NCI-H2107 (cell line): ENCODE measurements at regions not wholly inside any gene's neighbourhood (a gene's known extent, or its start where the extent isn't known, plus 50 kb on each side); places are given as distances from the start of the nearest gene placed in this dataset.

Experiments used
- DNase-seq: peaks from one replicate; lab custom pipeline; 2025; lab: John Stamatoyannopoulos, UW

GRCh38 chr4:180057891-180058671 lies 2185.1 kb upstream of the TENM3 start:
- DNase-seq = no peak

- no peak for DNase-seq
Observed at GRCh38 chr4:180058691-180059215, 2184.4 kb upstream of the TENM3 start.

- no peak for DNase-seq
Observed at GRCh38 chr4:180059216-180059881, 2183.9 kb upstream of the TENM3 start.

DNA sequence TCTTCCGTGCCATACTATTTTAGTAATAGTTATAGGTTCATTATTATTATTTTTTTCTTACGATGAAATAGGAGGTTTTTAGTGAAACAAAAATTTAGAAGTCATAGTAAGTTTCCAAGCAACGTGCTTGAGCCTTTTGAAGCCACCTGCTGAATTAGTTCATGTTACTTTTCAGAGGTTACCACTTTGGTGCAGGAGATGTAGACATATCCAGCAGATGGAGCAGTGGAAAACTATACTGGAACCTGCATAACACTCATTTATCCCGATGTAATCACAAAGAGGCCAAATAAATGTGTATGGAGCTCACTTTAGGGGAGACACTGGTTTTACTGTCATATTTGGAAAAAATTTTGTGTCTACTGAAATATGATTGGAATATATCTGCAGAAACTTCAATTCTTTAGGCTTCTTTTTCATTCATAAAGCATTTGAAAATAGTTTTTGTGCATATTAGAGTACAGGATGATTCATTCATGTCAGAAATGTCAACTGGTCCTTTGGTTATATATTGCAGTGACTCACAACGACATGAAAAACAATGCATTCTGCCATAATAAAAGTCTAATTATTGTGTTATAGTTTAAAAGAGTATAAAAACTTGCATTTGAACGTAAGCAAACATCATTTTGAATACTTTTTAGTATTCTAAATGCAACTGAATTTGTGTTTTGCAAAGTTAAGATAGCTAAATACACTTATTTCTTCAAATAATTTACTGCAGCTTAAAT lies 2182.9 kb upstream of the TENM3 start:
- DNase-seq = no peak

GRCh38 chr4:180081072-180081471 lies 2162.1 kb upstream of the TENM3 start:
- no peak for DNase-seq

DNA sequence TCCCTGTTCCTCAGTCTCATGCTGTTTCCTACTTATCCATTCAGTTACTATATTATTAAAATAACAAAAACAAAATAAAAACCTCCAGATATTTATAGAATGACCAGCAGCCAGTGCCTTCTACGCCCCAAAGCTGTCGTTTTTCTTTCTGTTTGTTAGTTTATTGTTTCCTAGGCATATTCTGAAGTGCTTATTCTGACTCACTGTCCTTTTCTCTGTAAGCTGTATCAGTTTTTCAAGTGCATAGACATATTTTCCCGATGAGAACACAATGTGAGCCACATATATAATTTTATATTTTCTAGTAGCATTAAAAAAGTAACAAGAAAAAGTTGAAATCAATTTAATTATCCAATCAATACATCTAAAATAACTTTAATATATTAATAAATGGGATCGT lies 2158.6 kb upstream of the TENM3 start:
- DNase-seq = no peak

DNA sequence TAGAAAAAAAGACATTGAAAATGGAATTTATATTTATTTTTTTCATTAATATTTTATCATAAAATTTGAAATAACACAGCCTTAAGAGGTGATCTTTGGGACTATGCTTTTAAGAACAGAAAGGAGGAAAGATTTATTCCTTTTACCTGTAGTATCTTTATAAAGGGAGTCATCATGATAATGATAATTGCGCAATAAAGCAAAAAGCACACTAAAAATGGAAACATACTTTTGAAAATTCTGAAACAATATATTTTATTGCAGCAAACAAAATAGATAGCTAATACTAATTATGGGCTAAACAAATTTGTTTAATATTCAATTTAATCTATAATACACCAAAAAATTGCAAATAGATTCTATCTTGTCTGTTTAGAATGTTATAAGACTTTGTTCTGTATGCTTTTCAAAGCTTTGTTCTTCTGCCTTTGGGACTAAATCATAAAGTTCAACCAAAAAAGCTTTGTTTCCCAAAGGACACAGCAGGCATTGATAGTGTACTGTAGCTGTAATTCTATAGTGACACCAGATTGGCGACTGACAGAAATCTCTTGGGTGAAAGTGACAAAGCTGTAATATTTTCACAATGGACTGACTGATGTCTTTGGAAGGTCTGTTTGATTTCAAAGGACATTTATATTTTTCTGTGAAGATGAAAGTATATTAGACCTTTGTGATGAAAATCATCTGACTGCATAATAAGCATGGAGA lies 2156.6 kb upstream of the TENM3 start:
- no peak for DNase-seq

DNA sequence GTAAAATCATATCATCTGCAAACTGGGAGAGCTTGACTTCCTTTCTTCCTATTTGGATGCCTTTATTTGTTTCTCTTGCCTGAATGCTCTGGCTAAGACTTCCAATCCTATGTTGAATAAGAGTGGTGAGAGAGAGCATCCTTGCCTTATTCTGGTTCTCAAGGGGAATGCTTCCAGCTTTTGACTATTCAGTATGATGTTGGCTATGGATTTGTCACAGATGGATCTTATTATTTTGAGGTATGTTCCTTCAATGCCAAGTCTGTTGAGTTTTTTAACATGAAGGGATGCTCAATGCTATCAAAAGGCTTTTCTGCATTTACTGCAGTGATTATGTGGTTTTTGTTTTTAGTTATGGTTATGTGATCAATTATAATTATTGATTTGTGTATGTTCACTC lies 2144.6 kb upstream of the TENM3 start:
- DNase-seq = no peak

GRCh38 chr4:180099957-180100356 lies 2143.2 kb upstream of the TENM3 start:
- no peak for DNase-seq

DNA sequence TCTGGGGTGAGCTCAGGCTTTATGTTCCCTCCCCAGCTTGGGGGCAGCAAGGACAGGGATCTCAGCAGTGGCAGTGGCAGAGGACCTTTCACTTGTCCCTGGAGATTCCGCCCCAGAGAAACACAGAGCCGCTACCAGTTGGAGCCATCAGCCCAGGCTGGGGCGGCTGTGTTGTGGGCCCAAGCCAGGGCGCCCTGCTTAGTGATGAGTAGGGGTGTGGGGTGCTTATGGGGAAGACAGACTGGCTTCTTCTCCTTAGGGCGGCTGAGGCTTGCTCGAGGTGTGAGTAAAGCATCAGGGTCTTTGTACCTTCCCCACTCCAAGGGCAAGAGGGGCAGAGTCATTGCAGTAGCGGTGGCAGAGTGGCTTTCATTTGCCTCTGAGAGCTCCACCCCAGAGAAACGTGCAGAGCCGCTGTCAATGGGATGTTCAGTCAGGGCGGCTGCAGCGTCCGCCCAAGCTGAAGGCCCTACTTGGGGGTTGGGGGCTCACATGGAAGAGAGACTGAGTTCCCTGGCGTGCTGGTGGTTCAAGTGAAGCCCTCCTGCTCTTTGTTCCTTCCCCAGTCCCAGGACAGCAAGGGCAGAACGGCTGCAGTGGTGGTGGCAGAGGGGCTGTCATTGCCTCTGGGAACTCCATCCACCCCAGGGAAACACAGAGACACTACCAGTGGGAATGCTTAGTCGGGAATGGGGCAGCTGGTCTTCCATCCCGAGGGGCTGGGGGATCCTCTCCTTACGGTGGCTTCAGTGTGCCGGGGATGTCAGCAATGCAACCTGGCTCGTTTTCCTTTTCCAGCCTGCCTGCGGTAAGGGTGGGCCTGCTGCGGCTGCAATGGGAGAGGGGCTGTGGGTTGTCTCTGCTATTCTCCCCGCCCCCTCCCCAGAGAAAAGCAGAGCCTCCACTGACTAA lies 2142.5 kb upstream of the TENM3 start:
- no peak for DNase-seq

DNA sequence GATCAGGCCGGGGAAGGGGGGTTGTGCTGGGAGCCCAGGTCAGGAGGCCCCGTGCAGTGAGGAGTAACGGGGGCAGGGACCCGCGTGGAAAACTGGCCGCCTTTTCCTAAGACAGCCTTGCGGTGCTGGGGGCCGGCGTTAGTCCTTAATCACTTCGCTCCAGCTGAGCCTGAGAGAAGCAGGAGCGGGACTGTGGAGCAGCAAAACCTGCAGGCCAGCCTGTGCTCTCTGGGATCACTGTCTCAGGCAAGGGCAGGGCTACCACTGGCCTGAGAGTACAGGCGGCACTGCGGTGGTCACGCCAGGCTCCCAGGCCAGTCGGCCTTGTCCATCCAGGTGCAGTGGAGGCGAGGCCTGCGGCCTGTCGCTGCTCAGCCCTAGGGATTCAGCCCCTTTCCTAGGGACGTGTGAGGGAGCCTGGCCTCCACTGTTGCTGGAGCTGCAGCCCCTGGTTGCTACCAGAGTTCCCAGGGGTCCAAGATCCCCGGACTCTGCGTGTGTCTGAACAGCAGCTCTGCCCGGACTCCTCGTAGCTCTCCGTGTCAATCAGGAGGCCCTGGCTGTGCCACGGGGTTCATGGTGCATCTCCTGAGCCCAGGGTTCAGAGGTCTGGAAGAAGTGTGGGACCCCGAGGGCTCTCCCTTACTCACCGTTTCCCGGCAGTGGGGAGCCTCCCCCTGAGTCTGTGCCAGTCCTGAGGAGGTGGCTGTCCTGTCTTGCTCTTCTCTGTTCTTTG lies 2141.7 kb upstream of the TENM3 start:
- DNase-seq = no peak

DNA sequence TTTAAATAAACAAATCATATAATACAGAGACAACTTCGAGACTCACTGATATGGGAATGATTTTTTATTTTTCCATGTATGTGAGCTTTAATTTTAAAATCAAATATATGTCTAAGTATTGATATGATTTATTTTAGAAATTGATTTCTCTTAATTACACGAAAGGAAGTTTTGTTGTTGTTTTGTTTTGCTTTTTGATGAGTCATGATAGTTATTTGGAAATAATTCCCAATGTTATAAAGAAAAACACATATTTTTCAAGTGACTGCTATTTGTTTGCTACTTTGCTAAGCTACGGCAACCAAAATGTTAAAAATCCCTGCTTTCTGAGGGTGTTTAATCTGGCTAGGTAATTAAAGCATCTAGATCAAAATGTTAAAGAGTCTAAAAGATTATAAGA lies 2139.4 kb upstream of the TENM3 start:
- DNase-seq = no peak

DNA sequence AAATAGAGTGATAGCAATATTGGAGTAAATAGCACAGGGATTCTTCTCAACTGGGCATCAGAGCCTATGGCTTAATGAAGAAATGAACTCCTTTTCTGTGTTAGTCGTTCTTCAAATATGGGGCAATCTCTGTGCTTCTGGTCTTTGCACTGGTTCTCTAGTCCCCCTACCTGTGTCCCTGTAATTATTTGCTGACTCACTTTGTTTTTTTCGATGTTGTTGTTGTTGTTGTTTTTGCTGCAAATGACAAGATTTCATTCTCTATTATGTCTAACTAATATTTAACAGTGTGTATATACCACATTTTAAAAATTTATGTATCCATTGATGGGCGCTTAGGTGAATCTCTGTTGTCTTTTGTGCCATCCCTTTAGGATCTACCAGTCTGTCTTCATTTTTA lies 2137.8 kb upstream of the TENM3 start:
- DNase-seq = no peak

GRCh38 chr4:180106122-180106521 lies 2137.1 kb upstream of the TENM3 start:
- no peak for DNase-seq

DNA sequence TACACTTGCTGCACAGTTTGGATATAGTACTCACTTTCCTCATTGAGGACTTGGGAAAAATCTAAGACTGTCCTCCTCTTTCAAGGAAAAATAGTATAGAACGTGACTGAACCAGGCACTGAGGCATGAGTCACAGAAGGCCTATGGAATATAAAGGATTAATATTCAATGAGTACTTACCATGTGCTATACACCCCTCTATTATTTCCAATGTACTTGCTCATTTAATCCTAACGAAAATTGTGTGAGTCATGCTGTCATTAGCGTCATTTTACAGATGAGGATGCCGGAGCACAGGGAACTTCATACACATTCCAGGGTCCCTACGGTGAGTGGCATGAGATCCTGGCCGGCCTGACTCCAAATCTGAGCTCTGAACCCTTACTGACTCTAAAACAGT lies 2136.2 kb upstream of the TENM3 start:
- no peak for DNase-seq

DNA sequence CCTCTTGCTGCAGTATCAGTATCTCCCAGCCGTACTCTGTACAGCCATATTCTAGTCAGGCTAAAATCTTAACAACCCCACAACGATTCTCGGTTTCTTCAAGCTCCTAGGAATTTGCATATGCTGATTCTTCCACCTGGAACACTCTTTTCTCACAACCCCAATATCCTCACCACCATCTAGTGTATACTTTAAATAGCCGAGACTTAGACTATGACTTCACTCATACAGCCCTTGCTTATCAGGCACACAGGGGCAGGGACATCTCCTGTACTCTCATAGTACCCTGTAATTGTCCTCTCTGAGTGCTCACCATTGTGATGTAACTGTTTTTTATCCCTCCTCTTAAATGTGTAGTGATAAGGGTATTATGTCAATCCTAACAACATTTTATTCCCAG lies 2126.4 kb upstream of the TENM3 start:
- DNase-seq = no peak

GRCh38 chr4:180120068-180120467 lies 2123.1 kb upstream of the TENM3 start:
- no peak for DNase-seq

DNA sequence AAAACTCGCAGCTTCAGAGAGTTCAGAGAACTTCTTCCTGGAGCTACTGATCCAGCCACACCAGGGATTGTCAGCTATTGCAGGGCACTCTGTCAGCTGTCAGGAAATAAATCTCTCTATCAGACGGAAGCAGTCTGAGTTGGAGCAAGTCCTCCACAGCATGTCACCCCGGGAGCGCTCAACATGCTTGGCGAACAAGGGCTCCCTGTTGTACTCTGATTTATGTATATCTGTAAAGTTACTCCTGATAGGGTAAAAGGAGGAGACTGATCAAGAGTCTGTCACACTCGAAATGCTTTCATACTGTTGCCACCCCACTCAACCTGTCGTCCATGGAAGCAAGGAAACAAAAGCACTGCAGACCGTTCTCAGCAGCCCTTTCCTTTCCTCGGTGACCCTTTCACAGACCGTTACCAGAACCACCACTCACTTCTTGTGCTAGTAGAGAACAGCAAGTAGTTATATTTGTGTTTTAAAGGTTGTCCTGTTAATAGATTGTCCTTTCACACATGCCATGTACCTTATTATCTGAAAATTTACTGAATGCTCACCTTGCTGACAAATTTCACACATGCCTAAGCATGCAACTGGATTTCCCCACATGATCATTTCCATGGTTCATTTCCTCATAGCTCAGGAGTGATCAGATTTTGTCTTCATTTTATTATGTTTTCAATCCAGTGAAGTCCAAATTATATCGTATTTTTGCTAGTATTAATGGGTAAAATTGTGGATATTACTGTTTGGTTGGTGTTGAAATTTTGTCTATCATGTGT lies 2108.9 kb upstream of the TENM3 start:
- no peak for DNase-seq

GRCh38 chr4:180141734-180142133 lies 2101.5 kb upstream of the TENM3 start:
- DNase-seq = no peak

GRCh38 chr4:180148737-180149136 lies 2094.5 kb upstream of the TENM3 start:
- DNase-seq = no peak
